Breast epithelium (tissue), 4 donors: ENCODE measurements at regions not wholly inside any gene's neighbourhood (a gene's known extent, or its start where the extent isn't known, plus 50 kb on each side); places are given as distances from the start of the nearest gene placed in this dataset.

ENCODE experiments used
- DNase-seq, 2 donors: peaks; one replicate each; pipeline ENCODE4 v3.0.0-alpha.2; 2019; ENCODE audit warnings: low spot score in 2 of 2
- H3K27ac ChIP-seq, 2 donors: fragments of 200-600 bp; sonication (generic) in 1 of 2; one replicate each; pipeline ENCODE4 v1.5.1; 2016 to 2019; ENCODE audit warnings: mild to moderate bottlenecking in 1 of 2
- H3K27me3 ChIP-seq, 2 donors: fragments of 200-600 bp; sonication (generic) in 1 of 2; one replicate each; pipeline versions ENCODE4 v1.5.1 to v1.6.0; 2017 to 2019; ENCODE audit warnings: control low read depth in 1 of 2, mild to moderate bottlenecking in 1 of 2
- H3K36me3 ChIP-seq: fragments of 200-600 bp; one replicate; pipeline ENCODE4 v1.5.1; 2019
- H3K4me1 ChIP-seq, 2 donors: fragments of 200-600 bp; sonication (generic); one replicate each; pipeline ENCODE4 v1.5.1; 2016 to 2019; ENCODE audit warnings: control low read depth in 1 of 2
- H3K4me3 ChIP-seq, 3 donors: fragments of 200-600 bp; sonication (generic); 1 replicate in 2 of 3; 2 replicates in 1 of 3; pipeline ENCODE4 v1.5.1; 2016 to 2019; ENCODE audit warnings: mild to moderate bottlenecking in 3 of 3, moderate library complexity in 2 of 3
- H3K9me3 ChIP-seq, 2 donors: fragments of 200-600 bp; sonication (generic) in 1 of 2; one replicate each; pipeline ENCODE4 v1.5.1; 2016 to 2019; ENCODE audit warnings: control low read depth in 1 of 2
- CTCF ChIP-seq, 3 donors: fragments of 450-650 bp; IDR thresholded peaks; one replicate each; pipeline ENCODE4 v1.5.1; 2016 to 2017; ENCODE audit warnings: antibody characterized with exemption in 3 of 3, mild to moderate bottlenecking in 3 of 3, moderate library complexity in 3 of 3
- POLR2A ChIP-seq: fragments of 450-650 bp; IDR thresholded peaks from one replicate; pipeline ENCODE4 v1.6.1; 2016; ENCODE audit warnings: antibody characterized with exemption, mild to moderate bottlenecking, moderate library complexity
- POLR2AphosphoS5 ChIP-seq, 3 donors: sonication (generic); formaldehyde crosslinking; IDR thresholded peaks; one replicate each; pipeline ENCODE4 v1.6.1; 2017; ENCODE audit warnings: antibody characterized with exemption in 3 of 3
- intact Hi-C: fragments of 100-400 bp; cut with DNase I; formaldehyde crosslinking; loops from one replicate; pipeline ENCODE4 v1.15.1; 2023; ENCODE audit warnings: low total_unique reads

- no peak for DNase-seq
- Histone ChIP-seq H3K27me3 (no peaks in the 10 kb centered on the region), H3K4me3 (no peak overlapping the region), H3K27ac (no peak overlapping the region), H3K4me1 (no peaks in the 10 kb centered on the region), H3K9me3 (no peaks in the 10 kb centered on the region), H3K36me3 (no peaks in the 10 kb centered on the region)
- TF ChIP-seq POLR2A (no peak), POLR2AphosphoS5 (IDR thresholded peaks at IDR 0.05) (no peak), CTCF (IDR thresholded peaks at IDR 0.05) (no peak)
- intact Hi-C loops, result no loop called here
These were observed 243.8 kb downstream of the OTOL1 start for GRCh38 chr3:161740421-161740820.

- H3K9me3 ChIP-seq, result no peaks in the 10 kb centered on the region
- no peak for TF ChIP-seq POLR2AphosphoS5 (IDR thresholded peaks at IDR 0.05)
- TF ChIP-seq POLR2A, result no peak
- no peak for TF ChIP-seq CTCF (IDR thresholded peaks at IDR 0.05)
- H3K27ac ChIP-seq, result no peak overlapping the region
- no peaks in the 10 kb centered on the region for H3K36me3 ChIP-seq
- no peak for DNase-seq
- no peaks in the 10 kb centered on the region for H3K27me3 ChIP-seq
- H3K4me3 ChIP-seq, result no peak overlapping the region
- H3K4me1 ChIP-seq, result no peaks in the 10 kb centered on the region
- intact Hi-C loops, result no loop called here
These were observed 247.8 kb downstream of the OTOL1 start for GRCh38 chr3:161744366-161744765.

GRCh38 chr3:161745741-161746140 lies 249.1 kb downstream of the OTOL1 start:
- no peak for TF ChIP-seq POLR2A
- TF ChIP-seq CTCF (IDR thresholded peaks at IDR 0.05), result no peak
- intact Hi-C loops, result no loop called here
- Histone ChIP-seq H3K4me3 (no peak overlapping the region), H3K27ac (no peak overlapping the region), H3K27me3 (no peaks in the 10 kb centered on the region), H3K4me1 (no peaks in the 10 kb centered on the region), H3K36me3 (no peaks in the 10 kb centered on the region), H3K9me3 (no peaks in the 10 kb centered on the region)
- DNase-seq, result no peak

- DNase-seq, result no peak
- Histone ChIP-seq H3K9me3 (no peaks in the 10 kb centered on the region), H3K4me1 (no peaks in the 10 kb centered on the region), H3K27ac (no peak overlapping the region), H3K4me3 (no peak overlapping the region), H3K36me3 (no peaks in the 10 kb centered on the region), H3K27me3 (no peaks in the 10 kb centered on the region)
- intact Hi-C loops, result no loop called here
- TF ChIP-seq CTCF (IDR thresholded peaks at IDR 0.05), result no peak
- TF ChIP-seq POLR2A, result no peak
- TF ChIP-seq POLR2AphosphoS5 (IDR thresholded peaks at IDR 0.05), result no peak
These were observed 251.4 kb downstream of the OTOL1 start for GRCh38 chr3:161748049-161748448.

GRCh38 chr3:161754420-161755053 lies 257.9 kb downstream of the OTOL1 start:
- no peaks in the 10 kb centered on the region for H3K36me3 ChIP-seq
- H3K27me3 ChIP-seq, result no peaks in the 10 kb centered on the region
- intact Hi-C loops, result no loop called here
- no peaks in the 10 kb centered on the region for H3K9me3 ChIP-seq
- H3K4me3 ChIP-seq, result no peak overlapping the region
- no peak overlapping the region for H3K27ac ChIP-seq
- no peak for DNase-seq
- no peak for TF ChIP-seq CTCF (IDR thresholded peaks at IDR 0.05)
- TF ChIP-seq POLR2AphosphoS5 (IDR thresholded peaks at IDR 0.05), result no peak
- TF ChIP-seq POLR2A, result no peak
- H3K4me1 ChIP-seq, result no peaks in the 10 kb centered on the region
